Left renal cortex interstitium (tissue), 4 donors: ENCODE measurements at regions not wholly inside any gene's neighbourhood (a gene's known extent, or its start where the extent isn't known, plus 50 kb on each side); places are given as distances from the start of the nearest gene placed in this dataset.
A peak's percentile ranks its signal among the peaks of the same experiment; 100 is the strongest.

Experiments used
- DNase-seq, 4 donors: peaks; one replicate each; pipeline ENCODE4 v3.0.0-alpha.2; 2013; ENCODE audit warnings: low read depth in 4 of 4, low spot score in 2 of 4, missing footprints in 1 of 4

DNA sequence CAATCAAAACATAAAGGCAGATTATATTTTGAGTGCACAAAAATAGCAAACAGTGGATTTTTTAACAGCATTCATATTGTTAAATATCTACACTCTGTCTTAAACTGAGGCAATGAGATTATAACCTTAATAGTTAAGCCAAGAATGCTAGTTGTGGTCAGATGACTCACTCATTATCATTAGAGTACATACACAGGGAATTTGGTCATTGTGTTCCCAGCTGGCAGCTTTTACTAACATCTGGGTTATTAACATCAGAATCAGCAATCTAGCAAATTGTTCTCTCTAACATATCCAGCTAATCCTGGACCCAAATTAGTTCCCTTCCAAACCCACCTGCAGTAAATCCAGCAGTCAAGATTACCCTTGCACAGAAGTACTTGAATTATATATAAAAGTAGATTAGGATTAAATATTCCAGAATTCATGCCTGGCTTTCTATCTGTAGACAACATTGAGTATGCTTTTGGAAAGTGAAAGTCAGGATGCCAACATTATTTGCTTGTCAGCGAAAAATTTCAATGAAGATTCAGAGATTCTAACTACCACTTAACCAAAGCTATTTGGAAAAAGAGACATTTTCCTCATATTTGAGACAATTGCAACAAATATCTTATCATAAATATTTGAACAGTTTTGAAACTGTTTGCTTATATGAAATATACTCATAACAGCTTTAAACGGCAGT, 1035.6 kb upstream of the PHF14 start:
- no peak for DNase-seq

GRCh38 chr7:9939176-9939575, 1034.5 kb upstream of the PHF14 start:
- DNase-seq = no peak

- DNase-seq = no peak
Observed at GRCh38 chr7:9945131-9945530, 1028.5 kb upstream of the PHF14 start.

- no peak for DNase-seq
Observed at GRCh38 chr7:9945857-9946256, 1027.8 kb upstream of the PHF14 start.

GRCh38 chr7:9955138-9955537, 1018.5 kb upstream of the PHF14 start:
- no peak for DNase-seq

DNA sequence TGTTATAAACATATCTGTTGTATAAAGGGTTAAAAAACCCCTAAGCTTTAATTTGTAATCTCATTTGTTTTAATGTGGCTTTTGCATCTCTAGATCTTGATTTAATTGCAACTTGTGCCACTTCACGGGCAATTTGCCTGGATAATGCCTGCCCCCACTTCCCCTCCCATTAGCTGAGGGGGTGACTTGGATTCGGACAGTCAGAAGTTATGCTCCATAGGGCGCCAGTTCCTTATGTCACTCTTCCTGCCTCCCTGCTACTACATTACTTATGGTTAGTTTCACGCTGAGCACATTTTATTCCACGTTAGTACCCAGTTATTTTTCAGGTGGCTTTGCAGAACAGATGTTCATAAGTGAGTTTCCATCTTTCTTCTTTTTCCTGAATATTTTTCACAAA, 1015.2 kb upstream of the PHF14 start:
- no peak for DNase-seq

DNA sequence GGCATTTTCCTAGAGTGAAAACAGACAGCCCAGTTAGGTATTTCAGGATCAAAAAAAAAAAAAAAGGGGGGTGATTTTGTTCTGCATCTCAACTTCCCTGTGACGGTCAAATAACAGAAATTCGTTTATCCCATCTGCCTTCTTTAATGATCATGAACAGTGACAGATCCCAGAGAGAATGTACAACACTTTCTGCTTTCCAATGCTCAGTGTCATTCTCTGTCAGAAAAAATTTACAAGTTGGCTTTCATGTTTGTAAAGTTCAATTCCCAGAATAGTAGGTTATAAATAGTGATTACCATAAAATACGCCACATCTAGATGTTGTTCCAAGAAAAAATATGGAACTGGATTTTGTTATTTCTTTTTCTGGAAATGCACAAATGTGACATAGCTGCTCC, 1013.2 kb upstream of the PHF14 start:
- DNase-seq = no peak

GRCh38 chr7:9961161-9961922, 1012.3 kb upstream of the PHF14 start:
- no peak for DNase-seq

DNA sequence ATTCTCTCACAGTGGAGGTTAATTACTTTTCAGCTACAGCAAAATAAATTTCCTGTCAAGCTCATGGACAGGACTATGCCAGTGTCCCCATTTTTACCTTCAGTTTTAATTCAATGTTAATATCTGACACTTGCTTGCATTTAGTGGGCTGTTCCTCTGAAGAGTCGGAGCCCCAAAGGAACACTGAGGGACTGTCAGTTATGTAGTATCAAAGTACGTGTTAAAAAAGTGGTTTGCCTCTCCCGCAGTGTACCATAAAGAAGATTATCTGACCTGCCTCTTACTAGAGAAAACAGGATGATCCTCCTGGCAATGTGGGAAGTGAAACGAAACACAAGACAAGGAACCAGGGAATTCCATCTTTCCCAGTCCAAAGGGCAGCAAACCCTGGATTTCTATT, 1010.9 kb upstream of the PHF14 start:
- peak in 1 of 4 donors; percentile 43 for DNase-seq

GRCh38 chr7:9978106-9979064, 995.3 kb upstream of the PHF14 start:
- DNase-seq = no peak

GRCh38 chr7:9981742-9982349, 991.8 kb upstream of the PHF14 start:
- no peak for DNase-seq

- DNase-seq = no peak
Observed at GRCh38 chr7:9983048-9983447, 990.6 kb upstream of the PHF14 start.

GRCh38 chr7:10015687-10016086, 958.0 kb upstream of the PHF14 start:
- DNase-seq = no peak

DNA sequence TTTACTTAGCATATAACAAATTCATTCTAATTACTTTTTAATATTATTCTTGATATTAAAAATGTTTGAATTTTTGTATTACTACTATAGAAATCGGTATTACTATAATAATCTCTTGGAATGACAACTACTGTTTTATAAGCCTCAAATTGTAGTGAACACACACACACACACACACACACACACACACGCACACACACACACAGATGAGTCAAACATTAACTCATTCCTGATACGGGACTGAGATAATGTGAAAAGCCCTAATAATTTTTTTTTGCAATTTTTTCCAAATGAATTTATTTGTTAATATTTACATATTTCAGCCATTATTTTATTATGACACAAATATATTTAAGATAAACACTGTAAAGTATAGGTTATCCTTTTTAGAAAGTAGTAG, 951.2 kb upstream of the PHF14 start:
- no peak for DNase-seq

GRCh38 chr7:10022957-10023356, 950.7 kb upstream of the PHF14 start:
- DNase-seq = no peak

DNA sequence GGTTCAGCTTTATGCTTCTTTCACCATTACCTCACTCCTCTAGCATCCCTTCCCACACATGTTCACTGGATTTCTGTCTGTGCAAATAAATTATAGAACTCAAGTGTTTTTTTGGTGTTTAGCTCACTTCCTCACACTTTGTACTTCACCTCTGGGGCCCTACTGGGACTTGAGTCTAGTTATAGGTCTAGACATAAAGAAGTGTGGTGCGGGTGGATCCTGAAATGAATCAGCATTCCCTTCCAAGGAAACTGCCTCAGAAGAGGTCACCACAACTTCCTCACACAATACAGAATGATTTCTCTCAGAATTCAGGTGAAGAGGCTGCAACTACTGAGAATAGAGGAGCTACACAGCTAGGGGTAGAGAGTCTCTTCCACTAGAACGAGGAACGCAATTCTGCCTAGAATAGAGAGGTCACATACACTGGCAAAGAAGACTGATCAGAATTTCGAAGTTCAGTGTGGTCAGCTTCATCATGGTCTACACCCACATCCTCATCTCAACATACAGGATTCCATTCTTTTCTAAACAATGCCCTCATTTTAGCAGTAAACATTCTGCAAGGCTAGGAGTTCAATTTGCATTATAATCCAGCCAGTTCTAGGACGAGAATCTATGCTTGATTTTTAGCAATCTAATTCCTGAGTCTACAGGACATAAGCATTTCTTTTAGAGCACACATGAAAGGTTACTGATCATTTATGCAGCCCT, 938.7 kb upstream of the PHF14 start:
- no peak for DNase-seq

DNA sequence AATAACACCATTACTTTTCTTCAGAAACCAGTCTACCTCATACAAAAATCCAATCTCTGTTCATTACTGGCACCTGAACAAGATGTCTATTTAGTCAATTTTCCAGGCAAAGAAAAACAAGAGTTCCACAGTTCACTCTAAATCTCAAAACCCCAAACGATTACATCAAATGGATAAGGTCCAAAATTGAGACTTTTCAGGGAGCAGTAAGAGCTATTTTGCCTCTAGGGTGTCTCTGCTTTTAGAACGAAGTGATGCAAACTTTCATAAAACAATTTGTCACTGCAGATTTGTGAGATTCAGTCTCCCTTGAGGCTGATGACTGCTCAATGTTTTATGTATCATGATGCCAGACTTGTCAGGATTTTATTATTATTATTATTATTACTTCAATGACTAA, 937.0 kb upstream of the PHF14 start:
- DNase-seq = no peak

DNA sequence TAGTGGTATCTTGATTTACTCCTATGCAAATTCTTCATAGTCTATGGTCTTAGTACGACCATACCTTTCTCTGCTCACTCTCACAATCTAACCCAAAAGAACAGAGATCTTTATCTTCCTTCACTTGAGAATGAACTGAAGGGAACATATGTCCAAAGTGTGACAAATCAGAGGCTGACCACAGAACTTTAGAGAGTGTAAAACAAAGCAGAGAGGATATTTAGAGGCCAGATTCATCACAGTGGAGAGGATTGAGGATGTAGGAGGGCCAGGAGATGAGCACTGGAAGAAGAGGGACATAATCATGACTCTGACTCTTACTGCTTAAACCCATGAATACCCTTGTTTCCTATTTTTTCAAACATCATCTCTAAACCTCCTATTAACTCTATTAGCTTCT, 935.3 kb upstream of the PHF14 start:
- DNase-seq = no peak

GRCh38 chr7:10040674-10041073, 933.0 kb upstream of the PHF14 start:
- DNase-seq = no peak

- no peak for DNase-seq
Observed at GRCh38 chr7:10070899-10071298, 902.8 kb upstream of the PHF14 start.
